GM12874 (cell line): ENCODE measurements at regions not wholly inside any gene's neighbourhood (a gene's known extent, or its start where the extent isn't known, plus 50 kb on each side); places are given as distances from the start of the nearest gene placed in this dataset.
A peak's percentile ranks its signal among the peaks of the same experiment; 100 is the strongest.

Experiments
- CTCF ChIP-seq: IDR thresholded peaks from 2 replicates; pipeline ENCODE4 v1.5.1; 2011; ENCODE audit warnings: low read depth, mild to moderate bottlenecking, control low read depth, low read length, moderate library complexity; ENCODE audit not compliant: insufficient read depth

DNA sequence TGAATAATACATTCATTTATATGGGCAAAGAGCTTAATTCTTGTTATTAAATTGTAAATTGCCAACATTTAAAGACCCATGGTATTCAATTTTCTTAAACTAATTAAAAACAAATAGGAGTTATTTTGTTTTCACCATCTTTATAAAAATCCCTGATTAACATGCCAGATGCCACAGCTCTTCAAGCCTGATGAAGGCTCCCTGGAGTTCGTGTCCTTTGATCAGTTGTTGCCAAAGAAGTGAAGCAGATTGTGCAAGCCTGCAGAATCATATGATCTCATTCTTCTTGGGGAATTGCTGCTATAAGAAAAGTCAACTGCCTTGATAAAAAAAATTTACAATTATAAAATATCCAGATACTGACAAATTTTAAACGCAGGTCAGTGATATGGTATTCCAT, 288.3 kb upstream of the PPFIA2 start:
- no peak for TF ChIP-seq CTCF

DNA sequence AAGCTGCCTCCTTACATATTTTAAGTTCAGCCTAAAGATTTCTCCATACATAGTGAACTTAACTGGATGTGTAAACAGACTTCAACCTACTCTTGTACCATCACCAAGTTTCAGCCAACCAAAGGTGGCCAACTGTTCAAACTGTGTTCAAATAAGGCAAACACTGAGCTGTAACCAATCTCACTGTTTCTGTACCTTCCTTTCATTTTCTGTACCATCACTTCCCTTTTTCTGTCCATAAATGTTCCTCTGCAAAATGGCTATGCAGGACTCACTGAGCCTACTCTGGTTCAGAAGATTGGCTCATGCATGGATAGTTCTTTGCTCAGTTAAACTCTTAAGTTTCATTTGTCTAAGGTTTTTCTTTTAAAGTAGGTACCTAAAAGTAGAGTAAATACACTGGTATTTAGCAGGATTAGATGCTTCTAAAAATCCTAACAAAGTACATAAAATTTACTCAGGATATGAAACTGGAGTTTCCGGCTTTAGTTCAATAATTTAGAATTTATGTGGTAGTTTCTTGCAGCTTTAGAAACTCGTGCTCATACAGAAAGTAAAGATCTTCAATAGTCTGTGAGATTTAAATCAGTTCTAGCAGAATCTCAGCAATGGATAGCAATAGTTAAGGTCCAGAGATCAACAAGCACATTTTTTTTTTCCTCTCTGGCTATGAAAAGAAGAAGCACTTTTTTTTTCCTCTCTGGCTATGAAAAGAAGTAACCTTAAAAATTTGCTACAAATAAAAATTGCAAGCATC, 282.0 kb upstream of the PPFIA2 start:
- TF ChIP-seq CTCF: no peak

DNA sequence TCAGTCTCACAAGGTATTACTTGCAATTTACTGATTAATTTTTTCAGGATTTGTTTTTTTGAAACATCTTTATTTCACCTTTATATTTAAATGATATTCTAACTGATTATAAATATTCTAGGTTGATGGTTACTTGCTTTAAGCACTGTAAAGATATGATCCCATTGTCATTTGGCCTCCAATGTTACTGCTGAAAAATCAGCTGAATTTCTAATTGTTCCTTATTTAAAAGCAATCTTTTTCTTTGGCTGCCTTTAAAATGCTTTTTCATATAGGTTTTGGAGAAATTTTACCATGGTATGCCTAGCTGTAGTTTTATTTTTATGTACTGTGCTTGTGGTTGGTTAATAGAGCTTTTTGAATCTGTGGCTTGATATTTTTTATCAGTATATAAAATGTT, 275.6 kb upstream of the PPFIA2 start:
- no peak for TF ChIP-seq CTCF

DNA sequence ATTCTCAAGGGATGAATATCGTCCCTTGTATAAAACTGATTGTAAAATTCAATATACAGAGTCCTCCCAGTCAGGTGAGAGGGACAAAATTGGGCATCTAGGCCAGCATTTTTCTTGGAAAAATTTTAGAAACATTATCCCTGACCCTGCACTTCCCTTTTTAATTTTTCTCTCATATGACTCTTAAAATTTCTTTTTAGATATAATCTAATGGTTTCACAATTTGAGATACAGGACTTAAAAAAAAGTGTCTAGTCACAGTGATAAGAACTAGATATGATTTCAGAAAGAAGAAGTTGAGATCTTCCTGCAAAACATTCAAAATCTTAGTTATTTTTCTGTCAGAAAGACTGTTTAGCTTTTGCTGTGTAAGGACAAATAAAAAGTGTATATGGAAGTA, 270.8 kb upstream of the PPFIA2 start:
- TF ChIP-seq CTCF: no peak

DNA sequence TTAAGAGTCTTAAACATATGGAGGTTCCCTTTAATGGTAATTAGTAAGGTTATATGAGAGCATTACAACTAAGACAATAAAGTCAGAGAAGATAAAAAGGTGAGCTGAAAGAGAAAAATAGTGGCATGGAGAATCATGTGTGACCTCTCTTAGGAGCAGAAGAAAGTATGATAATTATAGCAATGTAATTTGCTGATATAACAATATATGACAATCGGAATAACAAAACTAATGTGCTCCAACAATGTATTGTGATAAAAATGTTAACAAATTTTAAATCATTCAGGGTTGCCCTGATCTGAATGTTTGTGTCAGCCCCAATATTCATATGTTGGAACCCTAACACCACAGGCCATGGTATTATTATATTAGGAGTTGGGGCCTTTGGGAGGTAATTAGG, 269.6 kb upstream of the PPFIA2 start:
- TF ChIP-seq CTCF: no peak

DNA sequence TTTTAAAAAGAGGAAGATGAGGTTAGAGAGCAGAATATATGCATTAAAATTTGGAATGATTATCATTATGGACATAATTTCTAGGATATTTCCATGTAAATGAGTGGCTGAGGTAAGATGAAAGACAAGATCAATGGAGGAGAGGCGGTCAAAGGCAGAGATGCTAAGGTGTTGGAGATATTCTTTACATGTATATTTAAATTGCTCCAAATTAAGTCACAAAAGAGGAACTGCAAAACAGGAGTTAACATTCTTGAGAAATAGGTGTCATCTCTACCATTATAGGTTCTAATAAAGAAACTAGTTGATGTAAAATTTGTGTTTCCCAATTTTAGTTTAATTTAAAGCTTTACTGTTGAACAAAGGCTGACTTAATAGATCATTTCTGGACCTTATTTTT, 268.5 kb upstream of the PPFIA2 start:
- TF ChIP-seq CTCF: no peak

- no peak for TF ChIP-seq CTCF
Measured at GRCh38 chr12:82025462-82025861, 266.3 kb upstream of the PPFIA2 start.

DNA sequence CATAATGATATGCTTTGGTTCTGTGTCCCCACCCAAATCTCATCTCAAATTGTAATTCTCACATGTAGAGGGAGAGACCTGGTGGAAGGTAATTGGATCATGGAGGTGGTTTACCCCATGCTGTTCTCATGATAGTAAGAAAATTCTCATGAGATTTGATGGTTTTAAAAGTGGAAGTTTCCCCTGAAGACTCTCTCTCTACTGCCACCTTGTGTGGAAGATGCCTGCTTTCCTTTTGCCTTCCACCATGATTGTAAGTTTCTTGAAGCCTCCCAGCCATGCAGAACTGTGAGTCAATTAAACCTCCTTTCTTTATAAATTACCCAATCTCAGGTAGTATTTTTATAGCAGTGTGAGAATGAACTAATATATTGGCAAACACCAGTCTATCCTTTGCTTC, 260.4 kb upstream of the PPFIA2 start:
- TF ChIP-seq CTCF: 0 out of 2 replicates have a peak, but pooled peaks have one; percentile 8
